HFFc6 (cell line): ENCODE measurements at regions not wholly inside any gene's neighbourhood (a gene's known extent, or its start where the extent isn't known, plus 50 kb on each side); places are given as distances from the start of the nearest gene placed in this dataset.

ENCODE experiments used
- DNase-seq: peaks from one replicate; pipeline ENCODE4 v3.0.0-alpha.2; 2018
- H3K27ac Mint-ChIP-seq: 2 replicates; pipeline ENCODE4 v1.8.0; 2020; ENCODE audit warnings: mild to moderate bottlenecking, mixed read lengths
- H3K27me3 Mint-ChIP-seq: 2 replicates; pipeline ENCODE4 v1.8.0; 2021; ENCODE audit warnings: mild to moderate bottlenecking, moderate library complexity, mixed read lengths; ENCODE audit not compliant: insufficient read depth
- H3K36me3 Mint-ChIP-seq: 2 replicates; pipeline ENCODE4 v1.8.0; 2021; ENCODE audit warnings: low read depth, mixed read lengths
- H3K4me1 Mint-ChIP-seq: 2 replicates; pipeline ENCODE4 v1.8.0; 2020; ENCODE audit warnings: low read depth, mixed read lengths
- H3K4me3 Mint-ChIP-seq: 2 replicates; pipeline ENCODE4 v1.8.0; 2020; ENCODE audit warnings: mild to moderate bottlenecking, moderate library complexity, mixed read lengths
- H3K9me3 Mint-ChIP-seq: 2 replicates; pipeline ENCODE4 v1.8.0; 2020; ENCODE audit warnings: mild to moderate bottlenecking, mixed read lengths
- CTCF ChIP-seq: fragments of 200-600 bp; sonication (generic); IDR thresholded peaks from 2 replicates; pipeline ENCODE4 v1.5.0; 2021; ENCODE audit warnings: antibody characterized with exemption, mild to moderate bottlenecking

GRCh38 chr14:61111209-61111665 is 130.2 kb downstream of the SLC38A6 start:
- H3K27me3 Mint-ChIP-seq, result peaks cover 5% of the 10 kb centered on the region
- no peak overlapping the region for H3K4me3 Mint-ChIP-seq
- H3K27ac Mint-ChIP-seq, result no peak overlapping the region
- no peak for TF ChIP-seq CTCF
- H3K4me1 Mint-ChIP-seq, result peaks cover 38% of the 10 kb centered on the region
- H3K36me3 Mint-ChIP-seq, result peaks cover 18% of the 10 kb centered on the region
- H3K9me3 Mint-ChIP-seq, result peaks cover 16% of the 10 kb centered on the region
- DNase-seq, result no peak

DNA sequence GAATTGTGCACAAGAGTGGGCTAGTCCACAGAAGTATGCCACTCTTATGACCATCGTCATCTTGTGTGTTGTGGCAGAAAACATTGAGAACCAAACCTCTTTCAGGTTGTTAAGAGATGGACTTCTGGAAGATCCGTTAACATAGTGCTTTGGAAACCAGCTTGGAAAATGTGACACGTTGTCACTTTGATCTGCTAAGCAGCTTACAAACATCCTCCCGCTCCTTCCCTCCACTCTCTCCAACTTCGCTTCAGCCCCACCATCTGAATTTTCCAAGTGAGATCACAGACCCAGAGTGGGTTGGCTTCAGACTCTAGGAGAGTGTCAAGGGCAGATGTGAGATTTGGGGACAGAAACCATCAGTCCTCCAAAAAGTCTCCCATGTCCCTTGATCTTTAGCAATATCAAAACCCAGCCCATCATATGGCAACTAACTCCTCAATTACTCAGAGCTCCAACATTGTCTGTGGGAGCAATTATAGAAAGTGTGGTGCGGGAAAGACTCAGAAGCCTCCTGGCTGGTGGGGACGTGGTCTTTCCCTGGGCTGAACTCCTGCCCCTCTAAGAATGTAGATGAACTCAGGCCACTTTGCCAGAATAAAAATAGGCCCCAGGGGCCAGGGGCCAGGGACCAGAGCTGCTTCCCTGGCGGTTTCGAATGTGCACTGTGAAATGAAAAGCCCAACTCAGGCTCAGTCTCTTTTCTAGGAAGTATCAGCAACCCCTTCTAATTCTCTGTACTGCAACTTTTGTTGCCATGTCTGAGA is 129.5 kb downstream of the SLC38A6 start:
- DNase-seq, result no peak
- Mint-ChIP-seq H3K27ac (no peak overlapping the region), H3K4me3 (no peak overlapping the region), H3K27me3 (peaks cover 5% of the 10 kb centered on the region), H3K4me1 (peaks cover 38% of the 10 kb centered on the region), H3K36me3 (peaks cover 18% of the 10 kb centered on the region), H3K9me3 (peaks cover 16% of the 10 kb centered on the region)
- no peak for TF ChIP-seq CTCF

- peaks cover 5% of the 10 kb centered on the region for H3K27me3 Mint-ChIP-seq
- DNase-seq, result no peak
- peaks cover 7% of the 10 kb centered on the region for H3K9me3 Mint-ChIP-seq
- H3K27ac Mint-ChIP-seq, result no peak overlapping the region
- H3K36me3 Mint-ChIP-seq, result peaks cover 7% of the 10 kb centered on the region
- no peak for TF ChIP-seq CTCF
- peaks cover 49% of the 10 kb centered on the region for H3K4me1 Mint-ChIP-seq
- H3K4me3 Mint-ChIP-seq, result no peak overlapping the region
Observed at GRCh38 chr14:61109288-61109687, 128.2 kb downstream of the SLC38A6 start.

DNA sequence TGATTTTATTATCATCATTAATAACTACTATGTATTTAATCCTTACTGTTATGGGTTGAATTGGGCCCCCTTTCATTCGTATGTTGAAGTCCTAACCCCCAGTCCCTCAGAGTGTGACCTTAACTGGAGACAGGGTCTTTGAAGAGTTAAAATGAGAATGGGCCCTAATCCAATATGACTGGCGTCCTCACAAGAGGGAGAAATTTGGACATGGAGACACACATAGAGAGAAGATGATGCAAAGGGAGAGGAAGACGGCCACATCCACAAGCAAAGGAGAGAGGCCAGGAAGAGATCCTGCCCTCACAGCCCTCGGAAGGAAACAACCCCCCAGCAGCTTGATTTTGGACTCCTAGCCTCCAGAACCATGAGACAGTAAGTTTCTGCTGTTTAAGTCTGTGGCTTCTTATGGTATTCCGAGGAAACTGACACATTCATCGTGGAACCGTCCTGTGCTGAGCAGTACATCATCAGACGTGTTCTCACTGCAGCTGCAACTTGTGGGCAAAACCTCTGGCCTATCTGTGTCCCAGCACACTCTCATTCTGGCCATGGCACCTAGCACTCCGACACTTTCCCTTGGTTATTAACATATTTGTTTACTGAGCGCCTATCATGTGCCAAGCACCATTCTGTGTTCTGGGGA is 127.6 kb downstream of the SLC38A6 start:
- Mint-ChIP-seq H3K36me3 (0 out of 2 replicates have a peak, but pooled peaks cover under 1% of the 10 kb centered on the region), H3K27ac (no peak overlapping the region), H3K9me3 (peaks cover under 1% of the 10 kb centered on the region; the same call in 1 of the 2 replicates), H3K27me3 (peaks cover 3% of the 10 kb centered on the region), H3K4me3 (no peak overlapping the region), H3K4me1 (peaks cover 56% of the 10 kb centered on the region)
- no peak for DNase-seq
- no peak for TF ChIP-seq CTCF

GRCh38 chr14:61107869-61108493 is 126.9 kb downstream of the SLC38A6 start:
- Mint-ChIP-seq H3K27ac (peak overlapping the region; percentile 13; the same call in 1 of the 2 replicates), H3K4me3 (no peak overlapping the region), H3K36me3 (no peaks in the 10 kb centered on the region), H3K9me3 (no peaks in the 10 kb centered on the region), H3K4me1 (peaks cover 62% of the 10 kb centered on the region), H3K27me3 (peaks cover 2% of the 10 kb centered on the region; the same call in 1 of the 2 replicates)
- DNase-seq, result no peak
- TF ChIP-seq CTCF, result no peak
